ENCODE measurements at regions not wholly inside any gene's neighbourhood (a gene's known extent, or its start where the extent isn't known, plus 50 kb on each side); places are given as distances from the start of the nearest gene placed in this dataset.

GRCh38 chr2:222130855-222131254 is 167.9 kb downstream of the PAX3 start:
- DNase-seq (ENCODE audit: low read depth), result no peak
- ChIA-PET POLR2A (no interaction called here), CTCF (no interaction called here)
- Histone ChIP-seq H3K27me3 (ENCODE audit: control insufficient read depth, insufficient read depth, low read length) (no peaks in the 10 kb centered on the region), H3K36me3 (ENCODE audit: control insufficient read depth, insufficient read depth, low read length) (no peaks in the 10 kb centered on the region), H3K4me3 (ENCODE audit: low read depth, low read length) (no peak overlapping the region)
- no peak for TF ChIP-seq CTCF (IDR thresholded peaks at IDR 0.05; ENCODE audit: insufficient read depth, low read depth, low read length)

GRCh38 chr2:222127660-222128059 is 171.1 kb downstream of the PAX3 start:
- DNase-seq (ENCODE audit: low read depth), result no peak

GRCh38 chr2:222120933-222121332 is 177.9 kb downstream of the PAX3 start:
- Histone ChIP-seq H3K27me3 (ENCODE audit: control insufficient read depth, insufficient read depth, low read length) (no peaks in the 10 kb centered on the region), H3K36me3 (ENCODE audit: control insufficient read depth, insufficient read depth, low read length) (no peaks in the 10 kb centered on the region), H3K4me3 (ENCODE audit: low read depth, low read length) (no peak overlapping the region)
- no peak for TF ChIP-seq CTCF (IDR thresholded peaks at IDR 0.05; ENCODE audit: insufficient read depth, low read depth, low read length)
- ChIA-PET POLR2A (no interaction called here), CTCF (no interaction called here)
- no peak for DNase-seq (ENCODE audit: low read depth)

More at GRCh38 chr2:222127660-222128059, 171.1 kb downstream of the PAX3 start:
- CTCF ChIA-PET, result no interaction called here
- Histone ChIP-seq H3K4me3 (ENCODE audit: low read depth, low read length) (no peak overlapping the region), H3K36me3 (ENCODE audit: control insufficient read depth, insufficient read depth, low read length) (no peaks in the 10 kb centered on the region), H3K27me3 (ENCODE audit: control insufficient read depth, insufficient read depth, low read length) (no peaks in the 10 kb centered on the region)
- POLR2A ChIA-PET, result no interaction called here
- TF ChIP-seq CTCF (IDR thresholded peaks at IDR 0.05; ENCODE audit: insufficient read depth, low read depth, low read length), result no peak

- no peak overlapping the region for H3K4me3 ChIP-seq (ENCODE audit: low read depth, low read length)
- H3K27me3 ChIP-seq (ENCODE audit: control insufficient read depth, insufficient read depth, low read length), result no peaks in the 10 kb centered on the region
- TF ChIP-seq CTCF (IDR thresholded peaks at IDR 0.05; ENCODE audit: insufficient read depth, low read depth, low read length), result no peak
- no peak for DNase-seq (ENCODE audit: low read depth)
- ChIA-PET POLR2A (no interaction called here), CTCF (no interaction called here)
- no peaks in the 10 kb centered on the region for H3K36me3 ChIP-seq (ENCODE audit: control insufficient read depth, insufficient read depth, low read length)
Measured at GRCh38 chr2:222115296-222115695, 183.5 kb downstream of the PAX3 start.

GRCh38 chr2:222108957-222109585 is 189.7 kb downstream of the PAX3 start:
- CTCF ChIA-PET, result no interaction called here
- Histone ChIP-seq H3K4me3 (ENCODE audit: low read depth, low read length) (no peak overlapping the region), H3K36me3 (ENCODE audit: control insufficient read depth, insufficient read depth, low read length) (no peaks in the 10 kb centered on the region), H3K27me3 (ENCODE audit: control insufficient read depth, insufficient read depth, low read length) (no peaks in the 10 kb centered on the region)
- DNase-seq (ENCODE audit: low read depth), result no peak
- POLR2A ChIA-PET, result no interaction called here
- no peak for TF ChIP-seq CTCF (IDR thresholded peaks at IDR 0.05; ENCODE audit: insufficient read depth, low read depth, low read length)

Measured in BJ (cell line).